H1 (cell line): ENCODE measurements at regions not wholly inside any gene's neighbourhood (a gene's known extent, or its start where the extent isn't known, plus 50 kb on each side); places are given as distances from the start of the nearest gene placed in this dataset.

ENCODE experiments used
- CTCF ChIP-seq, 3 experiments: IDR thresholded peaks; 1 replicate in 2 of 3; 2 replicates in 1 of 3; pipeline versions ENCODE4 v1.5.1 to v1.6.1; 2011; ENCODE audit warnings: low read length in 3 of 3, mild to moderate bottlenecking in 3 of 3, inconsistent platforms in 2 of 3, low read depth in 1 of 3, moderate library complexity in 1 of 3; ENCODE audit not compliant: insufficient read depth in 1 of 3; ENCODE audit errors: control extremely low read depth in 1 of 3
- NRF1 ChIP-seq: IDR thresholded peaks from 2 replicates; pipeline ENCODE4 v1.6.1; 2011; ENCODE audit warnings: mild to moderate bottlenecking, low read depth, low read length, improper control_type of control experiment

- TF ChIP-seq NRF1 (no peak), CTCF (IDR thresholded peaks at IDR 0.05; ENCODE audit: control extremely low read depth in 1 of 3, insufficient read depth in 1 of 3, low read depth in 1 of 3, low read length in 3 of 3) (no peak)
Measured at GRCh38 chr9:74138182-74138581, 359.0 kb upstream of the RORB start.
